ENCODE measurements at regions not wholly inside any gene's neighbourhood (a gene's known extent, or its start where the extent isn't known, plus 50 kb on each side); places are given as distances from the start of the nearest gene placed in this dataset.

DNA sequence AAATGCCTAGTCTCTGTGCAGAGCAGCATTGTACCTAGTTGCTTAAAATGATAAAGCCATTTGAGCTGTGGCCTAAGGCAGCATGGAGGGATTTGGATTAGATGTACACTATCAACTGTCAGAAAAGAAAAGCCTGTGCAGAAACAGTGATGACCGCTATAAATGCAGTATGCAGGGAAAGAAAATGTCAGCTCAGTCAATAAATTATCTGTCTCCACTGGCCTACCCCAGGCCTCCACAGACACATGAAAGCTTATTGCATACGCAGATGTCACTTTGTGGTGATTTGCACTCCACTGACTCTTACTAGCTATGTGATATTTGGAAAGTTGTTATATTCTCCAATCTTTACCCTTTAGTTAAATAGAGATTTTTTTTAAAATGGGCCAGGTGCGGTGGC, 221.9 kb upstream of the OPRM1 start:
- TF ChIP-seq POLR2AphosphoS5 (IDR thresholded peaks at IDR 0.05; ENCODE audit: borderline replicate concordance, low read depth, low read length) (no peak), EZH2 (IDR thresholded peaks at IDR 0.05) (no peak), FOXP2 (optimal IDR thresholded peaks at IDR 0.05; ENCODE audit: control extremely low read depth, extremely low read length, insufficient read depth) (no peak)

All from SK-N-MC (cell line).